ENCODE measurements at regions not wholly inside any gene's neighbourhood (a gene's known extent, or its start where the extent isn't known, plus 50 kb on each side); places are given as distances from the start of the nearest gene placed in this dataset.

DNA sequence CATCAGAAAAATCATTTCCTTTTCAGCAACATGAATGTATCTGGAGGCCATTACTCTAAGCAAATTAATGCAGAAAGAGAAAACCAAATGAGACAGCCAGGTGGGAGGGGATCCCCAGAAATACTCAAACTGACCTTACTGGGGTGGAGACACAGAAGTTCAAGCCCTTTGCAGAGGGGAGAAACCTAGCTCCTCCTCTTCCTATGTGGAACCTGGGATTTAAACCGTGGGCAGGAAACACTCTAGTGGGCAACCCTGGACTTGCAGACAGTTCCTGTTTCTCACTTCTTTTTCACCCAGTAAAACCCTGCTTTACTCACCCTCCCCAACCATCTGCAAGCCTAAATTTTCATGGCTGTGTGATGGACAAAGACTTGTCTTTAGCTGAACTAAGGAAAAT, 61.3 kb downstream of the SLITRK6 start:
- no peak overlapping the region for H3K27ac Mint-ChIP-seq
- no peak overlapping the region for H3K4me3 Mint-ChIP-seq
- peaks cover 9% of the 10 kb centered on the region for H3K4me1 Mint-ChIP-seq

DNA sequence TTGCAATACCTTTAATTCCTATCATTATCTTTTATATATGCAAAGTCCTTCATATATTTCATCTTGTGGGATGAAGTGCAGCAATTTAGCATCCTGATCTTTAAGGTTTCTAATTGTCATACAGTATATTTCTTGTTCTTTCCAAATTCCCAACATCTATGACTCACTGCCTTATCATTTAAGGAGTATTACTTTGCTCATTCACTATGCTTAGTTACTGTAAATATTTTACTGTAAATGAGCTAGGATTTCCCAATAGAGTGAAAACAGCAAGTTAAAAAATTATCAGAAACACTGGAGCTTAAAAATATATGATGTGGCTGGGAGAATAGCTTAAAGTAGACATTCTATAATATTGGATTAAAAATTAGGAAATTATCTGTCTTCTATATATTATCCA, 69.9 kb downstream of the SLITRK6 start:
- H3K9me3 ChIP-seq (ENCODE audit: low read depth), result no peaks in the 10 kb centered on the region
- Mint-ChIP-seq H3K4me3 (no peak overlapping the region), H3K4me1 (no peaks in the 10 kb centered on the region), H3K36me3 (no peaks in the 10 kb centered on the region), H3K27me3 (ENCODE audit: insufficient read depth, low read depth) (no peaks in the 10 kb centered on the region), H3K9me3 (no peaks in the 10 kb centered on the region), H3K27ac (no peak overlapping the region)
- no peak overlapping the region for H2AFZ ChIP-seq (replicated peaks)
- no peaks in the 10 kb centered on the region for H3K36me3 ChIP-seq
- H3K4me2 ChIP-seq, result no peak overlapping the region
- H3K4me3 ChIP-seq, result no peak overlapping the region
- no peaks in the 10 kb centered on the region for H3K27me3 ChIP-seq
- DNase-seq (ENCODE audit: low spot score), result no peak
- TF ChIP-seq, protein P1, sequence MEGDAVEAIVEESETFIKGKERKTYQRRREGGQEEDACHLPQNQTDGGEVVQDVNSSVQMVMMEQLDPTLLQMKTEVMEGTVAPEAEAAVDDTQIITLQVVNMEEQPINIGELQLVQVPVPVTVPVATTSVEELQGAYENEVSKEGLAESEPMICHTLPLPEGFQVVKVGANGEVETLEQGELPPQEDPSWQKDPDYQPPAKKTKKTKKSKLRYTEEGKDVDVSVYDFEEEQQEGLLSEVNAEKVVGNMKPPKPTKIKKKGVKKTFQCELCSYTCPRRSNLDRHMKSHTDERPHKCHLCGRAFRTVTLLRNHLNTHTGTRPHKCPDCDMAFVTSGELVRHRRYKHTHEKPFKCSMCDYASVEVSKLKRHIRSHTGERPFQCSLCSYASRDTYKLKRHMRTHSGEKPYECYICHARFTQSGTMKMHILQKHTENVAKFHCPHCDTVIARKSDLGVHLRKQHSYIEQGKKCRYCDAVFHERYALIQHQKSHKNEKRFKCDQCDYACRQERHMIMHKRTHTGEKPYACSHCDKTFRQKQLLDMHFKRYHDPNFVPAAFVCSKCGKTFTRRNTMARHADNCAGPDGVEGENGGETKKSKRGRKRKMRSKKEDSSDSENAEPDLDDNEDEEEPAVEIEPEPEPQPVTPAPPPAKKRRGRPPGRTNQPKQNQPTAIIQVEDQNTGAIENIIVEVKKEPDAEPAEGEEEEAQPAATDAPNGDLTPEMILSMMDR (IDR thresholded peaks at IDR 0.05), result no peak
- TF ChIP-seq EZH2phosphoT487 (IDR thresholded peaks at IDR 0.05), result no peak
- no peak for TF ChIP-seq EZH2 (IDR thresholded peaks at IDR 0.05)
- no peaks in the 10 kb centered on the region for H3K4me1 ChIP-seq
- H4K20me1 ChIP-seq (ENCODE audit: low read depth), result no peaks in the 10 kb centered on the region
- H3F3A ChIP-seq (ENCODE audit: low read depth), result no peaks in the 10 kb centered on the region
- H3K27ac ChIP-seq, result no peak overlapping the region
- no peak overlapping the region for H3K9ac ChIP-seq
- H3K79me2 ChIP-seq (ENCODE audit: low read depth), result no peaks in the 10 kb centered on the region

More for the DNA sequence above, 61.3 kb downstream of the SLITRK6 start:
- no peak for DNase-seq (ENCODE audit: low spot score)
- Mint-ChIP-seq H3K9me3 (no peaks in the 10 kb centered on the region), H3K27me3 (ENCODE audit: insufficient read depth, low read depth) (no peaks in the 10 kb centered on the region), H3K36me3 (no peaks in the 10 kb centered on the region)
- H3K9ac ChIP-seq, result no peak overlapping the region
- H3K79me2 ChIP-seq (ENCODE audit: low read depth), result no peaks in the 10 kb centered on the region
- H3K4me3 ChIP-seq, result no peak overlapping the region
- TF ChIP-seq EZH2 (IDR thresholded peaks at IDR 0.05) (no peak), EZH2phosphoT487 (IDR thresholded peaks at IDR 0.05) (no peak)
- TF ChIP-seq, protein P1 (IDR thresholded peaks at IDR 0.05), result no peak
- H3K27me3 ChIP-seq, result no peaks in the 10 kb centered on the region
- H3F3A ChIP-seq (ENCODE audit: low read depth), result no peaks in the 10 kb centered on the region
- no peak overlapping the region for H2AFZ ChIP-seq (replicated peaks)
- no peak overlapping the region for H3K4me2 ChIP-seq
- no peaks in the 10 kb centered on the region for H3K4me1 ChIP-seq
- H4K20me1 ChIP-seq (ENCODE audit: low read depth), result no peaks in the 10 kb centered on the region
- no peaks in the 10 kb centered on the region for H3K36me3 ChIP-seq
- no peak overlapping the region for H3K27ac ChIP-seq
- H3K9me3 ChIP-seq (ENCODE audit: low read depth), result no peaks in the 10 kb centered on the region

DNA sequence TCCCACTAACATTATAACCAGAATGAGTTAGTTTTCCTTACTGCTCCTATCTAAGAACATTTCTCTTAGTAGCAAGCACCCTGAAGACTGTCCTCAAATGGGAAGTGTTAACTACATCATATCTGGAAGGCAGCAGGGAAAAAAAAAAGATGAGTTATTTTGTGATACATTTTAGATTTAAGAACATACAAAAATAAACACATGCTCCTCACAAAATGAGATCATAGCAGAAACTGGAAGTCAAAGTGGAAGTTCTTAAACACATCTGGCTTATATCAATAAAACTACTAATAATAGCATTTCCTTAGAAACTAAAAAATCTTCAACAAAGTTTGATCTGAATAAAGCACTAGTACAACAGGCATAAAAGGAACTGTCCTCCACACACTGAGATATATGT, 70.4 kb downstream of the SLITRK6 start:
- H3K4me2 ChIP-seq, result no peak overlapping the region
- no peak overlapping the region for H3K27ac Mint-ChIP-seq

More for the DNA sequence above, 70.4 kb downstream of the SLITRK6 start:
- Histone ChIP-seq H3K27me3 (no peaks in the 10 kb centered on the region), H3K9ac (no peak overlapping the region), H3F3A (ENCODE audit: low read depth) (no peaks in the 10 kb centered on the region), H3K9me3 (ENCODE audit: low read depth) (no peaks in the 10 kb centered on the region), H3K79me2 (ENCODE audit: low read depth) (no peaks in the 10 kb centered on the region), H3K4me3 (no peak overlapping the region), H2AFZ (replicated peaks) (no peak overlapping the region), H3K4me1 (no peaks in the 10 kb centered on the region), H3K27ac (no peak overlapping the region), H4K20me1 (ENCODE audit: low read depth) (no peaks in the 10 kb centered on the region), H3K36me3 (no peaks in the 10 kb centered on the region)
- DNase-seq (ENCODE audit: low spot score), result no peak
- TF ChIP-seq EZH2 (IDR thresholded peaks at IDR 0.05), result no peak
- TF ChIP-seq EZH2phosphoT487 (IDR thresholded peaks at IDR 0.05), result no peak
- TF ChIP-seq, protein P1 (IDR thresholded peaks at IDR 0.05), result no peak
- Mint-ChIP-seq H3K4me3 (no peak overlapping the region), H3K9me3 (no peaks in the 10 kb centered on the region), H3K4me1 (no peaks in the 10 kb centered on the region), H3K36me3 (no peaks in the 10 kb centered on the region), H3K27me3 (ENCODE audit: insufficient read depth, low read depth) (no peaks in the 10 kb centered on the region)
